ENCODE measurements at regions not wholly inside any gene's neighbourhood (a gene's known extent, or its start where the extent isn't known, plus 50 kb on each side); places are given as distances from the start of the nearest gene placed in this dataset.
A peak's percentile ranks its signal among the peaks of the same experiment; 100 is the strongest.
"Not testable (repeated sequence)": the region's sequence is repeated elsewhere in the genome, so short reads cannot be mapped to it uniquely, and the experiment has no call there.

DNA sequence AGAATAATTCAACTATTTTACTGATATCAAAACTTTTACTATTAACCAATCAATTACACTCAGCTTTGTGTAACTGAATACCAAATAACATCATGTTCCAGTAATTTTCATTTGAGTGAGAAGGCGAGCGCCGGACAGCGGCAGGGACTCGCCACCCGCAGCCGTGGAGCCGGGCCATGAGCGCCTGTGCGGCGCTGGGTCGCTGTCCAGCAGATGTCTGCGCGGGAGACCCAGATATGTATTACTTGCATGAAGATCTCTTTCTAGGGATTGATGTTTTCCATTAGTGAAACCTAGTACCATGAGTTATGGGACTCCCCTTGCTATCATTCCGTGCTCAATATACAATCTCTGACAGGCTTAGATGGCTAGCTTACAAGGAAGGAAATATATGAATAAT, 245.1 kb upstream of the PRSS16 start:
- Histone ChIP-seq H3K36me3 (ENCODE audit: insufficient read depth, low read length) (no peaks in the 10 kb centered on the region), H3K4me1 (ENCODE audit: insufficient read depth, low read length) (no peaks in the 10 kb centered on the region), H3K9me3 (ENCODE audit: control insufficient read depth, insufficient read depth, low read length) (no peaks in the 10 kb centered on the region), H3K9ac (ENCODE audit: low read depth, low read length) (no peak overlapping the region)

- no peaks in the 10 kb centered on the region for H3K4me1 ChIP-seq (ENCODE audit: insufficient read depth, low read length)
- H3K9me3 ChIP-seq (ENCODE audit: control insufficient read depth, insufficient read depth, low read length) = no peaks in the 10 kb centered on the region
- H3K36me3 ChIP-seq (ENCODE audit: insufficient read depth, low read length) = no peaks in the 10 kb centered on the region
- no peak overlapping the region for H3K9ac ChIP-seq (ENCODE audit: low read depth, low read length)
These were observed 240.5 kb upstream of the PRSS16 start for GRCh38 chr6:27007020-27007419.

- H3K9ac ChIP-seq (ENCODE audit: low read depth, low read length); H3K9me3 ChIP-seq (ENCODE audit: control insufficient read depth, insufficient read depth, low read length); H3K36me3 ChIP-seq (ENCODE audit: insufficient read depth, low read length); H3K4me1 ChIP-seq (ENCODE audit: insufficient read depth, low read length): not testable (repeated sequence)
These were observed 238.9 kb upstream of the PRSS16 start for GRCh38 chr6:27008613-27009012.

DNA sequence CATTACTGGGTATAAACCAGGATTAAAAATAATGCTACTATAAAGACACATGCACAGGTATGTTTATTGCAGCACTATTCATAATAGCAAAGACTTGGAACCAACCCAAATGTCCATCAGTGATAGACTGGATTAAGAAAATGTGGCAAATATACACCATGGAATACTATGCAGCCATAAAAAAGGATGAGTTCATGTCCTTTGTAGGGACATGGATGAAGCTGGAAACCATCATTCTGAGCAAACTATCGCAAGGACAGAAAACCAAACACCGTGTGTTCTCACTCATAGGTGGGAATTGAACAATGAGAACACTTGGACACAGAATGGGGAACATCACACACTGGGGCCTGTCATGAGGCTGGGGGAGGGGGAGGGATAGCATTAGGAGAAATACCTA, 233.4 kb upstream of the PRSS16 start:
- H3K36me3 ChIP-seq (ENCODE audit: insufficient read depth, low read length); H3K4me1 ChIP-seq (ENCODE audit: insufficient read depth, low read length); H3K9me3 ChIP-seq (ENCODE audit: control insufficient read depth, insufficient read depth, low read length); H3K9ac ChIP-seq (ENCODE audit: low read depth, low read length): not testable (repeated sequence)

GRCh38 chr6:27016689-27017088, 230.8 kb upstream of the PRSS16 start:
- Histone ChIP-seq H3K9ac (ENCODE audit: low read depth, low read length) (no peak overlapping the region), H3K4me1 (ENCODE audit: insufficient read depth, low read length) (no peaks in the 10 kb centered on the region), H3K9me3 (ENCODE audit: control insufficient read depth, insufficient read depth, low read length) (0 out of 2 replicates have a peak, but pooled peaks cover 6% of the 10 kb centered on the region), H3K36me3 (ENCODE audit: insufficient read depth, low read length) (no peaks in the 10 kb centered on the region)

- not testable (repeated sequence) for H3K9me3 ChIP-seq (ENCODE audit: control insufficient read depth, insufficient read depth, low read length); H3K4me1 ChIP-seq (ENCODE audit: insufficient read depth, low read length); H3K36me3 ChIP-seq (ENCODE audit: insufficient read depth, low read length)
- H3K9ac ChIP-seq (ENCODE audit: low read depth, low read length) = peak overlapping the region; percentile 81; the same call in 1 of the 2 replicates
These were observed 229.1 kb upstream of the PRSS16 start for GRCh38 chr6:27018401-27018800.

DNA sequence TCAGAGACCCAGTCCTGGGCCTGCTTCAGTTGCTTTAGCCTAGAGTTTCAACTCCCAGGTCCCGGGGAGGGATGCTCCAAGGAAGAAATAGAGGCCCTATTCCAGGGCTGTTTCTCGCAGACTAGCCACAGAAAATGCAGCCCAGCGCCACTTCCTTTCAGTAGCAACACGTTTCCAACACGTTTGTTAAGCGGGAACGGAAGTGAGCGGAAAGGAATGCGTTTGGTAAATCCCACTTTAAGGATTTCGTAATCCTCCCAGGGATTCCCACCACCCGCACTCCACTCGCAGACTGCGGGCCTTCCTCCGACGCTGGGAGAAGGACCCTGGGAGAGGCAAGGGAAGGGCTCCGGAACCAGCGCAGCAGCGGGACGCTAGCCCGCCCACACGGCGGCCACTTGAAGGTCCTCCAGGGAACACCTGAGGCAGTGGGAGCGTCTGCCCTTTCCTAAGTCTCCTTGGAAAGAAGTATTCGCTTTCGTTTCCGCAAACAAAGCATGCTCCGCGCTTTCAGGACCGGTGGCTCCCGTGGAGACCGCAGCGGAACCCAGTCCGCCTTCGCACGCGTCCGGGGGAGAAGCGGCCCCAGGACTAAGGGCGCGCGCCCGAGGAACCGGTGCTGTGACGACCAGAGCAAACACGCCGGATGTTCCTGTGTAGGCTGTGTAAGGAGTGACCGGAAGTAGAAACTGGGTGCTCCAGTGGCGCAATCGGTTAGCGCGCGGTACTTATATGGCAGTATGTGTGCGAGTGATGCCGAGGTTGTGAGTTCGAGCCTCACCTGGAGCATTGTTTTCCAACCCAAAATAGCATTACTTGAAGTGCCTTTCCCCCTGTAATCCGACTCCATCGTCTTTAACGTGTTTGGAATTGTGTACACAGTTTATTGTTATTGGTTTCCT, 227.6 kb upstream of the PRSS16 start:
- no peaks in the 10 kb centered on the region for H3K4me1 ChIP-seq (ENCODE audit: insufficient read depth, low read length)
- peak overlapping the region; percentile 81 for H3K9ac ChIP-seq (ENCODE audit: low read depth, low read length)
- H3K36me3 ChIP-seq (ENCODE audit: insufficient read depth, low read length) = no peaks in the 10 kb centered on the region
- 0 out of 2 replicates have a peak, but pooled peaks cover 6% of the 10 kb centered on the region for H3K9me3 ChIP-seq (ENCODE audit: control insufficient read depth, insufficient read depth, low read length)

DNA sequence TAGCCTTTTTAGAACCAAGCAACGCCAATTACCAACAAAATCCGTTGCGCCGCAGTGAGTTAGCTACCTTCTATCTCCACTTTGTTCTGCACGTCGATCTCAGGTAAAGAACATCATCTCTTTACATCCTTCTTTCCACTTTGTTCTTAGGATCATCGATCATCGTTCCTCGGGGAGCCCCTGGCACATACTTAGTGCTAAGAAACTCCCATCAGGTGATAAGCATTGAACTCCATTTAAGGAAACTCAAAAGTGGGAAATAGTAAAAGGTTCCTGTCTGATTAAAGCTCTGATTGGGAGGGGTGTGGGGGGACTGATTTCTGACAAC, 227.0 kb upstream of the PRSS16 start:
- Histone ChIP-seq H3K9ac (ENCODE audit: low read depth, low read length) (peak overlapping the region; percentile 81), H3K4me1 (ENCODE audit: insufficient read depth, low read length) (no peaks in the 10 kb centered on the region), H3K36me3 (ENCODE audit: insufficient read depth, low read length) (no peaks in the 10 kb centered on the region), H3K9me3 (ENCODE audit: control insufficient read depth, insufficient read depth, low read length) (0 out of 2 replicates have a peak, but pooled peaks cover 6% of the 10 kb centered on the region)

DNA sequence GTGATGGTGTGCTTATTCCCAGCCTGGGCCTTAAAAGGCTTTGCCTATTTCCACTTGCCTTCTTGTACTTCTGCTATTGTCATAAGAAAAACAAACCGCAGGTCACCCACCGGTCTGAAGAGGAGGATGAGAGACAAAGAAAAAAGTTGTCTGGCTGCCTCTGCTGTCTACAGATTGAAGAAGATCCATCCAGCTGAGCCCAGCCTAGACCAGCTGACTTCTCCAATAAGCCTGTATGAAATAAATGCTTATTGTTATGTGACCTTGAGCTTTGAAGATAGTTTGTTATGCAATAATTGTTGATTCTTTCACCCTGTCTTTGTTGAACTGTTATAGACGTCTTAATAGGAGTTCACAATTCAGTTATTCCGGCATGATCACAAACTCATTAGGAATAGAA, 223.8 kb upstream of the PRSS16 start:
- Histone ChIP-seq H3K9ac (ENCODE audit: low read depth, low read length) (no peak overlapping the region), H3K36me3 (ENCODE audit: insufficient read depth, low read length) (no peaks in the 10 kb centered on the region), H3K9me3 (ENCODE audit: control insufficient read depth, insufficient read depth, low read length) (no peaks in the 10 kb centered on the region), H3K4me1 (ENCODE audit: insufficient read depth, low read length) (no peaks in the 10 kb centered on the region)

GRCh38 chr6:27025351-27025750, 222.2 kb upstream of the PRSS16 start:
- Histone ChIP-seq H3K9me3 (ENCODE audit: control insufficient read depth, insufficient read depth, low read length) (no peaks in the 10 kb centered on the region), H3K4me1 (ENCODE audit: insufficient read depth, low read length) (no peaks in the 10 kb centered on the region), H3K9ac (ENCODE audit: low read depth, low read length) (no peak overlapping the region), H3K36me3 (ENCODE audit: insufficient read depth, low read length) (no peaks in the 10 kb centered on the region)

- Histone ChIP-seq H3K4me1 (ENCODE audit: insufficient read depth, low read length) (no peaks in the 10 kb centered on the region), H3K9ac (ENCODE audit: low read depth, low read length) (no peak overlapping the region), H3K36me3 (ENCODE audit: insufficient read depth, low read length) (no peaks in the 10 kb centered on the region), H3K9me3 (ENCODE audit: control insufficient read depth, insufficient read depth, low read length) (no peaks in the 10 kb centered on the region)
These were observed 221.1 kb upstream of the PRSS16 start for GRCh38 chr6:27026361-27026760.

DNA sequence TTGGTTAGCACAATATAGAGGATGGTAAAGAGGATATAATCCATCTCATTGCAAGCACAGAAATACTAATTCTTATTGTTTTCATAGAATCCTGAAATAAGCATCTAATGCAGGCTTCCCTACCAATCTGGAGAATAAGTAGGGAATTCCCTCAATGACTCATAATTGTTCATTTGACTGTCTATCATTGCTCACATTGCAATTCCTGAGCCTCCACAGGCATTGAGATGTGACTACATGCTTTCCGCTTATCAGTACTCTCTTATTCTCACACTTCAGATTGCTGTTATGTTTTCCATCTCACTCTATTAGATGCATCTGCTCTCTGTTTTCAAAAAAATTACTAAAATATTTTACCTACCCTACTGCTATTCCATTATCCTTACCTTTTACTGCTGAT, 216.2 kb upstream of the PRSS16 start:
- H3K9ac ChIP-seq (ENCODE audit: low read depth, low read length) = no peak overlapping the region
- no peaks in the 10 kb centered on the region for H3K4me1 ChIP-seq (ENCODE audit: insufficient read depth, low read length)
- H3K9me3 ChIP-seq (ENCODE audit: control insufficient read depth, insufficient read depth, low read length) = no peaks in the 10 kb centered on the region
- H3K36me3 ChIP-seq (ENCODE audit: insufficient read depth, low read length) = no peaks in the 10 kb centered on the region

GRCh38 chr6:27038498-27038897, 209.0 kb upstream of the PRSS16 start:
- no peaks in the 10 kb centered on the region for H3K9me3 ChIP-seq (ENCODE audit: control insufficient read depth, insufficient read depth, low read length)
- no peaks in the 10 kb centered on the region for H3K36me3 ChIP-seq (ENCODE audit: insufficient read depth, low read length)
- H3K4me1 ChIP-seq (ENCODE audit: insufficient read depth, low read length) = no peaks in the 10 kb centered on the region
- H3K9ac ChIP-seq (ENCODE audit: low read depth, low read length) = no peak overlapping the region

- Histone ChIP-seq H3K4me1 (ENCODE audit: insufficient read depth, low read length) (no peaks in the 10 kb centered on the region), H3K9ac (ENCODE audit: low read depth, low read length) (no peak overlapping the region), H3K36me3 (ENCODE audit: insufficient read depth, low read length) (no peaks in the 10 kb centered on the region), H3K9me3 (ENCODE audit: control insufficient read depth, insufficient read depth, low read length) (no peaks in the 10 kb centered on the region)
These were observed 207.1 kb upstream of the PRSS16 start for GRCh38 chr6:27040244-27041042.

DNA sequence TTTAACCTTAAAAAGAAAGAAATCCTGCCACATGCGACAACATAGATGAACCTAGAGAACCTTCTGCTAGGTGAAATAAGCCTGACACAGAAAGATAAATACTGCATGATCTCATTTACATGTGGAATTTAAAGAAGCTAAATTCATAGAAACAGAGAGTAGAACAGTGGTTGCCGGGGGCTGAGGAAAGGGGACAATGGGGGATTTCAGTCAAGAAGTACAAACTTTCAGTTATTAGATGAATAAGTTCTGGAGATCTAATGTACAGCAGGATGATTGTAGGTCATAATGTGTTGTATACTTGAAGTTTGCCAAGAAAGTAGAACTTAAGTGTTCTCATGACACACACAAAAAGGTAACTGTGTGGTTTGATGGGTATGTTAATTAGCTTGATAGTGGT, 204.3 kb upstream of the PRSS16 start:
- Histone ChIP-seq H3K36me3 (ENCODE audit: insufficient read depth, low read length) (no peaks in the 10 kb centered on the region), H3K9me3 (ENCODE audit: control insufficient read depth, insufficient read depth, low read length) (no peaks in the 10 kb centered on the region), H3K9ac (ENCODE audit: low read depth, low read length) (no peak overlapping the region), H3K4me1 (ENCODE audit: insufficient read depth, low read length) (no peaks in the 10 kb centered on the region)

Data from ES-I3 (cell line).